T-cell (primary cell): ENCODE measurements at regions not wholly inside any gene's neighbourhood (a gene's known extent, or its start where the extent isn't known, plus 50 kb on each side); places are given as distances from the start of the nearest gene placed in this dataset.

Experiments
- ATAC-seq, 4 experiments: fragments of 200-7000 bp in 3 of 4; fragments of 150-1000 bp in 1 of 4; cut with Tn5 transposase; replicated peaks in 1 of 4; 1 replicate in 3 of 4; 2 replicates in 1 of 4; pipeline ENCODE4 v1.10.0; 2021; ENCODE audit warnings: moderate library complexity in 3 of 4, mild to moderate bottlenecking in 2 of 4, moderate number of reproducible peaks in 1 of 4
- CTCF ChIA-PET, 2 donors: fragments of 300-600 bp; sonication (Branson Sonifier 250); formaldehyde crosslinking; loops; one replicate each; lab custom pipeline; 2022; ENCODE audit warnings: antibody characterized with exemption in 2 of 2; lab: Charles Lee
- POLR2A ChIA-PET, 2 donors: fragments of 300-600 bp; sonication (Branson Sonifier 250); formaldehyde crosslinking; loops; one replicate each; lab custom pipeline; 2022; ENCODE audit warnings: antibody characterized with exemption in 2 of 2; lab: Charles Lee
- DNase-seq, 35 experiments: peaks; one replicate each; pipeline versions ENCODE4 v3.0.0 to v3.0.0-alpha.2; 2013 to 2023
- H3K27ac ChIP-seq: one replicate; pipeline ENCODE4 v1.5.1; 2013; ENCODE audit warnings: low read length
- H3K27me3 ChIP-seq, 2 experiments: replicated peaks in 1 of 2; 1 replicate in 1 of 2; 2 replicates in 1 of 2; pipeline versions ENCODE4 v1.6.1 to v1.7.0; 2013; ENCODE audit warnings: low read length in 1 of 2, mixed read lengths in 1 of 2; ENCODE audit not compliant: control insufficient read depth in 2 of 2, insufficient read depth in 2 of 2; ENCODE audit errors: extremely low read depth in 1 of 2
- H3K36me3 ChIP-seq, 2 donors: 1 replicate in 1 of 2; 2 replicates in 1 of 2; pipeline versions ENCODE4 v1.6.1 to v1.7.0; 2013; ENCODE audit warnings: low read length in 1 of 2; ENCODE audit not compliant: control insufficient read depth in 2 of 2, insufficient read depth in 1 of 2; ENCODE audit errors: extremely low read depth in 1 of 2
- H3K4me1 ChIP-seq, 2 experiments: 1 replicate in 1 of 2; 2 replicates in 1 of 2; pipeline versions ENCODE4 v1.6.1 to v1.7.0; 2013; ENCODE audit warnings: low read length in 2 of 2, mixed read lengths in 1 of 2; ENCODE audit not compliant: insufficient read depth in 2 of 2, control insufficient read depth in 1 of 2; ENCODE audit errors: extremely low read depth in 1 of 2
- H3K4me3 ChIP-seq, 2 donors: 1 replicate in 1 of 2; 2 replicates in 1 of 2; pipeline versions ENCODE4 v1.5.1 to v1.7.0; 2013; ENCODE audit warnings: mild to moderate bottlenecking in 2 of 2, low read length in 1 of 2, moderate library complexity in 1 of 2; ENCODE audit not compliant: control insufficient read depth in 1 of 2; ENCODE audit errors: extremely low read depth in 1 of 2
- H3K9me3 ChIP-seq: 2 replicates; pipeline ENCODE4 v1.7.0; 2013
- H3K27ac Mint-ChIP-seq, 2 donors: one replicate each; pipeline ENCODE4 v1.8.0; 2020 to 2021; ENCODE audit warnings: mild to moderate bottlenecking in 2 of 2, mixed read lengths in 2 of 2
- H3K27me3 Mint-ChIP-seq, 2 donors: one replicate each; pipeline ENCODE4 v1.8.0; 2021 to 2022; ENCODE audit warnings: mixed read lengths in 2 of 2
- H3K36me3 Mint-ChIP-seq: one replicate; pipeline ENCODE4 v1.8.0; 2021; ENCODE audit warnings: mixed read lengths
- H3K4me1 Mint-ChIP-seq, 3 donors: one replicate each; pipeline ENCODE4 v1.8.0; 2020 to 2022; ENCODE audit warnings: mixed read lengths in 3 of 3, mild to moderate bottlenecking in 1 of 3
- H3K4me3 Mint-ChIP-seq, 3 donors: one replicate each; pipeline ENCODE4 v1.8.0; 2020 to 2022; ENCODE audit warnings: mild to moderate bottlenecking in 3 of 3, mixed read lengths in 3 of 3, moderate library complexity in 3 of 3
- H3K9me3 Mint-ChIP-seq, 3 donors: one replicate each; pipeline ENCODE4 v1.8.0; 2020 to 2022; ENCODE audit warnings: mixed read lengths in 3 of 3
- WGBS: methylation state at CpG from one replicate; pipeline ENCODE4 v1.1.5; 2013; ENCODE audit warnings: missing lambda C conversion rate; ENCODE audit not compliant: insufficient coverage; 5-methylcytosine and 5-hydroxymethylcytosine counted together

DNA sequence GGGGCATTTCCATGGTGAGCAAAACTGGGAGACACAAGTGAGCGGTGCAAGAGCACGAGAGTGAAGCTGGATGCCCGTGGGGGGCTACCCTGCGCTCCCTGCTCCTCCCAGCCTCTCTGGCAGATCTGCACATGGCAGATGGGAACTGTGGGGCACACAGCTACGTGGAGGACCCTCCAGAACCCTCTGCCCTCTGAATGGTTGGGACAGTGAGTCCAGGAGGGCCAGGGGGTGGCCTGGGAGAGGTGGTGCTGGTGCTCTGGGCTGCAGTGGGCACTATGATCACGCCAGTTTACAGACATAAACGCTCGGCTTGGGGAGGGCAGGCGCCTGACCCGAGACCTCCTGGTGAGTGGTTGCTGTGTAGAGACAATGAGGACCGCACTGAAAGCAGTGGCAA, 205.9 kb downstream of the CTTN start:
- POLR2A ChIA-PET, result no interaction called here
- Mint-ChIP-seq H3K4me3 (no peak overlapping the region), H3K27me3 (peaks cover 0 to 5% of the 10 kb centered on the region in 2 donors), H3K4me1 (no peaks in the 10 kb centered on the region), H3K9me3 (no peaks in the 10 kb centered on the region), H3K36me3 (no peaks in the 10 kb centered on the region), H3K27ac (no peak overlapping the region)
- H3K4me3 ChIP-seq, result no peak overlapping the region
- H3K9me3 ChIP-seq, result no peaks in the 10 kb centered on the region
- H3K27ac ChIP-seq, result no peak overlapping the region
- H3K4me1 ChIP-seq, result no peaks in the 10 kb centered on the region
- CTCF ChIA-PET, result no interaction called here
- H3K27me3 ChIP-seq, result peaks cover 0 to 22% of the 10 kb centered on the region in 2 experiments
- H3K36me3 ChIP-seq, result no peaks in the 10 kb centered on the region
- DNase-seq (no peak), ATAC-seq (no peak)
- 57% methylated on average over 8 of the region's 11 CpGs for WGBS

DNA sequence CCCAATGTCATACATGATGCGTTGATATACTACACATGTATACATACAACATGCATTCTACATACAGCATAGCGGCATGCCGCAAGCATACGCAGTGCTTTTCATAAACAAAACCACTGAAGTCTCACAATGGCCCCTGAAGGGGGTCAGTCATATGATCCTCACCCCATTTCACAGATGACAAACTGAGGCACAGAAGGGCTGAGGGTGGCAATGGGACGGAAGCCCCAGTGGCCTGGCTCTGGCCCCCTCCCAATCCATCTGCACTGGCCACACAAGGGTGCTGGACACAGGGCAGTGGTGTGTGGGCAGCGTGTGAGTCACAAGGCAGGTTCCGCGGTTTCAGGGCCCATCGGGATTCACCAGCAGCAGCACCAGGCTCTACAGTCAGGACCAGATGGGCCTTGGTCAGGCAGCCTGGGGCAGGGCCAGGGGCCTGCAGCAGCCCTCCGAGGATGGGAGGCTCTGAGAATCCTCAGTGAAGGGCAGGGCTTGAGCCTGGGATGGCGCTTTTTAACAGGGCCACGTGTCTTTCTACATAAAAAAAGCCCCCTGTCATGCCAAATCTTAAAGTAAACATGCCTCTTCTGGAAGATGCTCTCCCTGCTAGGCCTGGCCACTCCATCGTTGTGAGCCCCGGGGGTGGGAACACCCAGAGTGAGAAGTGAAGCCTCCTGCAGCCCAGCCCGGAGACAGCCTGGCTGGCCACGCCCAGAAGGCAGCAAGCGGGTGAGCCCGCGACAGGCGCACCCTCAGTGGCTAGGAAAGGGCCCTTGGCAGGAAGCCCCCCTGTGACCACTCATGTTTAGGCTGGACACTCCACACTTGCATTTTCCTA, 206.5 kb downstream of the CTTN start:
- H3K9me3 Mint-ChIP-seq, result no peaks in the 10 kb centered on the region
- H3K27ac Mint-ChIP-seq, result no peak overlapping the region
- Histone ChIP-seq H3K36me3 (no peaks in the 10 kb centered on the region), H3K4me3 (no peak overlapping the region), H3K4me1 (no peaks in the 10 kb centered on the region), H3K27me3 (peaks cover 0 to 22% of the 10 kb centered on the region in 2 experiments), H3K9me3 (no peaks in the 10 kb centered on the region), H3K27ac (no peak overlapping the region)
- H3K4me3 Mint-ChIP-seq, result no peak overlapping the region
- ATAC-seq (no peak), DNase-seq (no peak)
- no peaks in the 10 kb centered on the region for H3K36me3 Mint-ChIP-seq
- H3K4me1 Mint-ChIP-seq, result no peaks in the 10 kb centered on the region
- ChIA-PET CTCF (no interaction called here), POLR2A (no interaction called here)
- H3K27me3 Mint-ChIP-seq, result peaks cover 0 to 6% of the 10 kb centered on the region in 2 donors
- 87% methylated on average over 14 of the region's 20 CpGs for WGBS

DNA sequence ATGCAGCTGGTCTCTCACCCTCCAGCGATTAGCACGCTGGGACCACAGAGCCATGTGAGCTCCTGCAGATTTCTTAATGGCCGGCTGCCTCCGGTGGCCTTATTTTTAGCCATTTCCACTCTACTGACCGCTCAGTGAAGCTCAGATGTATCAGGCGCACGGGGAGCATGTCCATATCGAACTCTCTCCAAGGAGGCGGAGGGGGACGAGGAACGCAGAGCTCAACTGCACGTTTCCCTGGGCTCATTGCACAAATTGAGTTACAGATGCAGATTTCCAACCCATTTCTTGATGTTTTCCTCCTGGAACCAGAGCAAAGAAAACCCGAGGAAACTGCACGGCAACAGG, 207.1 kb downstream of the CTTN start:
- no peaks in the 10 kb centered on the region for H3K9me3 ChIP-seq
- POLR2A ChIA-PET, result no interaction called here

DNA sequence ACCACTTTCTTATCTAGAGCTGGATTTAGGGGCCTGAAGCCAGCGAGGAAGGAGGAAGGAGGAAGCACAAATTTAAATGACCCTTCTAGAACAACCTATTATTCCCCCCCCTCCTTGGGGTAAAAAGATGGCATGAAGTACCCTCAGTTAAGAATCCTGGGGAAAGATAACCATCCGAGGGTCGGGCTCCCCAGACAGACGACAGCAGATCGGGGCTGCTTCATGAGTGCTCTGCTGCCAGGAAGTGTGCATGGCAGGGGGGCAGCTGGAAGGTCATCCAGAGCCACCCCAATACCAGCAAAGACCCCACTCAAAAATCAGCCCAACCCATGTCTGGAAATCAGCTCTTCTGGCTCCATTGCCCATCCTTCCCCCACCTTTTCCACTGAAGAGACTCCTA, 207.5 kb downstream of the CTTN start:
- Histone ChIP-seq H3K9me3 (no peaks in the 10 kb centered on the region), H3K27ac (no peak overlapping the region), H3K36me3 (no peaks in the 10 kb centered on the region), H3K4me3 (no peak overlapping the region), H3K4me1 (no peaks in the 10 kb centered on the region), H3K27me3 (peaks cover 0 to 27% of the 10 kb centered on the region in 2 experiments)
- no peak for ATAC-seq
- peaks cover 0 to 8% of the 10 kb centered on the region in 2 donors for H3K27me3 Mint-ChIP-seq
- WGBS, result no CpG with 5 or more reads among the region's 5 CpGs
- no peak overlapping the region for H3K4me3 Mint-ChIP-seq
- no peaks in the 10 kb centered on the region for H3K36me3 Mint-ChIP-seq
- CTCF ChIA-PET, result no interaction called here
- no peaks in the 10 kb centered on the region for H3K9me3 Mint-ChIP-seq
- no peak overlapping the region for H3K27ac Mint-ChIP-seq
- no peaks in the 10 kb centered on the region for H3K4me1 Mint-ChIP-seq
- DNase-seq, result no peak
- POLR2A ChIA-PET, result no interaction called here

More for the DNA sequence above, 207.1 kb downstream of the CTTN start:
- DNase-seq (no peak), ATAC-seq (no peak)
- H3K9me3 Mint-ChIP-seq, result no peaks in the 10 kb centered on the region
- peaks cover 0 to 8% of the 10 kb centered on the region in 2 donors for H3K27me3 Mint-ChIP-seq
- CTCF ChIA-PET, result no interaction called here
- 84% methylated on average over 13 of the region's 14 CpGs for WGBS
- no peaks in the 10 kb centered on the region for H3K4me1 ChIP-seq
- H3K4me1 Mint-ChIP-seq, result no peaks in the 10 kb centered on the region
- H3K36me3 ChIP-seq, result no peaks in the 10 kb centered on the region
- H3K27me3 ChIP-seq, result peaks cover 0 to 25% of the 10 kb centered on the region in 2 experiments
- H3K27ac ChIP-seq, result no peak overlapping the region
- H3K27ac Mint-ChIP-seq, result no peak overlapping the region
- H3K4me3 Mint-ChIP-seq, result no peak overlapping the region
- no peaks in the 10 kb centered on the region for H3K36me3 Mint-ChIP-seq
- no peak overlapping the region for H3K4me3 ChIP-seq

DNA sequence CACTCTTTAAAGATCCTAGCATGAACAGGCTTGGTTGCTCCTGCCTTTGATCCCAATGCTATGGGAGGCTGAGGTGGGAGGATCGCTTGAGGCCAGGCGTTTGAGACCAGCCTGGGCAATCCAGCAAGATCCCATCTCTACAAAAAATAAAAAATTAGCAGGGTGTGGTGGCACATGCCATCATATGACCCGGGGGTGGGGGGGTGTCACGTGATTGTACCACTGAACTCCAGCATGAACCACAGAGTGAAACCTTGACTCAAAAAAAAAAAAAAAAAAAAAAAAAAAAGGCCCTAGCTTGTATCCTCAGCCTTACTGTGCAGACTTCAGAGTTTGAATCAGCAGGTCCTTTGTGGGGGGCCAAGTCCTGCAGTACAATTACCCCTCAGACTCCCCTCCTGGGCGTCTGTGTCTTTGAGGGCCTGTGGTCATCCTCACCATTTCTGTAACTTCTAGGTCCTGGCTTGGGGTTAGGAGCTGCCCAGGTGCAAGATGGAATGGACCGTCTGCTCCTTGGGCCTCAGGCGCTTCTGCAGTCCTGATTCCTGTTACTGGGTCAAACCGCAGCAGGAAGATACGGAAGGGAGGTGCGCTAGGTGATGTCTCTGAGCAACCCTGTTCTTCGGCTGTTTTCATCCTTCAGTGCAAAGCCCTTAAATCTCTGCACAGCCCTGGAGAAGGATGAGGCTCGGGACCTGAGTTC, 208.1 kb downstream of the CTTN start:
- ChIA-PET POLR2A (no interaction called here), CTCF (no interaction called here)
- Mint-ChIP-seq H3K27ac (no peak overlapping the region), H3K27me3 (peaks cover 0 to 8% of the 10 kb centered on the region in 2 donors), H3K36me3 (no peaks in the 10 kb centered on the region), H3K9me3 (no peaks in the 10 kb centered on the region), H3K4me3 (no peak overlapping the region), H3K4me1 (no peaks in the 10 kb centered on the region)
- Histone ChIP-seq H3K4me3 (no peak overlapping the region), H3K9me3 (no peaks in the 10 kb centered on the region), H3K4me1 (no peaks in the 10 kb centered on the region), H3K27me3 (peaks cover 0 to 27% of the 10 kb centered on the region in 2 experiments), H3K36me3 (no peaks in the 10 kb centered on the region), H3K27ac (no peak overlapping the region)
- ATAC-seq (no peak), DNase-seq (no peak)
- 86% methylated on average over 8 of the region's 12 CpGs for WGBS

DNA sequence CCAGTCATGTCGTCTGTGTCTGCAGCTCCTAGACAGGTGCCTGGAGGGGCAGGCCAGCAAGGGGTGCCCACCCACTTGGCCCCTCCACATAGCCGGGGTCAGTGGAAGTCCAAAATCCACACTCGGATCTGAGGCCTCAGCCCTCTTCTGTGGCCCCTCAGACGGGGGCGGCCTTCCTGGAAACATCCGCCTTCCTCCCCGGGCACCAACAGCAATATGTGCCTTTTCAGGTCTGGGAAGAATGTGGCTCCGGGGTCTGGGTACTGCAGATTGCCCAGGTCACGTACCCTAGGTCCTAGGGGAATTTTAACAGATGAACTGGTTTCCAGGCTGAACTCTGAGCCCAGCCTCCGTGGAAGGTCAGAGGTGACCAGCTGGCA, 208.6 kb downstream of the CTTN start:
- no peak overlapping the region for H3K27ac Mint-ChIP-seq
- no peak for ATAC-seq
- no peaks in the 10 kb centered on the region for H3K4me1 ChIP-seq
- peaks cover 0 to 28% of the 10 kb centered on the region in 2 experiments for H3K27me3 ChIP-seq
- H3K4me3 Mint-ChIP-seq, result no peak overlapping the region
- H3K36me3 ChIP-seq, result no peaks in the 10 kb centered on the region
- ChIA-PET CTCF (no interaction called here), POLR2A (no interaction called here)
- no peak overlapping the region for H3K27ac ChIP-seq
- no peak for DNase-seq
- no peaks in the 10 kb centered on the region for H3K36me3 Mint-ChIP-seq
- H3K4me3 ChIP-seq, result no peak overlapping the region
- no peaks in the 10 kb centered on the region for H3K4me1 Mint-ChIP-seq
- H3K27me3 Mint-ChIP-seq, result peaks cover 0 to 8% of the 10 kb centered on the region in 2 donors
- WGBS, result 88% methylated on average over 7 of the region's 10 CpGs
- no peaks in the 10 kb centered on the region for H3K9me3 Mint-ChIP-seq
- H3K9me3 ChIP-seq, result no peaks in the 10 kb centered on the region
